B cell (primary cell): ENCODE measurements at regions not wholly inside any gene's neighbourhood (a gene's known extent, or its start where the extent isn't known, plus 50 kb on each side); places are given as distances from the start of the nearest gene placed in this dataset.

ENCODE experiments used
- CTCF ChIP-seq: fragments of 200-600 bp; IDR thresholded peaks from one replicate; pipeline ENCODE4 v1.8.0; 2022; ENCODE audit warnings: antibody characterized with exemption, mild to moderate bottlenecking
- EZH2 ChIP-seq: IDR thresholded peaks from 2 replicates; pipeline ENCODE4 v1.6.1; 2012; ENCODE audit warnings: borderline replicate concordance, low read depth, mild to moderate bottlenecking, moderate library complexity, low read length; ENCODE audit not compliant: insufficient read depth, poor library complexity, severe bottlenecking

GRCh38 chr12:28941248-28941647 is 207.8 kb upstream of the FAR2 start:
- TF ChIP-seq CTCF (no peak), EZH2 (no peak)
